Mesenteric fat pad (tissue), 1 donor: ENCODE measurements at regions not wholly inside any gene's neighbourhood (a gene's known extent, or its start where the extent isn't known, plus 50 kb on each side); places are given as distances from the start of the nearest gene placed in this dataset.

Experiments used
- DNase-seq: peaks from one replicate; pipeline ENCODE4 v3.0.0-alpha.2; 2020; ENCODE audit warnings: low spot score
- donor health status: DM: yes; HTN: yes; CAD: no.

GRCh38 chr9:690517-691111 lies 150.9 kb upstream of the DMRT1 start:
- no peak for DNase-seq

GRCh38 chr9:691825-692400 lies 149.6 kb upstream of the DMRT1 start:
- no peak for DNase-seq

GRCh38 chr9:692636-693129 lies 148.8 kb upstream of the DMRT1 start:
- no peak for DNase-seq

- DNase-seq: no peak
Observed at GRCh38 chr9:693201-694091, 148.1 kb upstream of the DMRT1 start.

- no peak for DNase-seq
Observed at GRCh38 chr9:694092-694402, 147.4 kb upstream of the DMRT1 start.

- DNase-seq: no peak
Observed at GRCh38 chr9:694403-695154, 146.9 kb upstream of the DMRT1 start.

GRCh38 chr9:695252-695651 lies 146.2 kb upstream of the DMRT1 start:
- no peak for DNase-seq

- no peak for DNase-seq
Observed at GRCh38 chr9:696332-697323, 144.9 kb upstream of the DMRT1 start.

GRCh38 chr9:698276-698675 lies 143.2 kb upstream of the DMRT1 start:
- DNase-seq: no peak

- no peak for DNase-seq
Observed at GRCh38 chr9:698954-699353, 142.5 kb upstream of the DMRT1 start.

- no peak for DNase-seq
Observed at GRCh38 chr9:699396-699795, 142.1 kb upstream of the DMRT1 start.

- no peak for DNase-seq
Observed at GRCh38 chr9:700365-701282, 140.9 kb upstream of the DMRT1 start.

- DNase-seq: no peak
Observed at GRCh38 chr9:703392-703791, 138.1 kb upstream of the DMRT1 start.

GRCh38 chr9:706073-706472 lies 135.4 kb upstream of the DMRT1 start:
- no peak for DNase-seq

GRCh38 chr9:706606-707459 lies 134.7 kb upstream of the DMRT1 start:
- peak; percentile 92 for DNase-seq

GRCh38 chr9:708182-708550 lies 133.3 kb upstream of the DMRT1 start:
- no peak for DNase-seq

GRCh38 chr9:708551-709432 lies 132.7 kb upstream of the DMRT1 start:
- DNase-seq: no peak
